ENCODE measurements at regions not wholly inside any gene's neighbourhood (a gene's known extent, or its start where the extent isn't known, plus 50 kb on each side); places are given as distances from the start of the nearest gene placed in this dataset.
"Not testable (repeated sequence)": the region's sequence is repeated elsewhere in the genome, so short reads cannot be mapped to it uniquely, and the experiment has no call there.

- TF ChIP-seq ZNF501 (tag by site-specific recombination; IDR thresholded peaks at IDR 0.05); ZNF747 (tag by site-specific recombination; IDR thresholded peaks at IDR 0.05); ZNF626 (tag by site-specific recombination; IDR thresholded peaks at IDR 0.05); ZNF114 (tag by site-specific recombination; IDR thresholded peaks at IDR 0.05); ZFP69B (tag by site-specific recombination; IDR thresholded peaks at IDR 0.05); ZBTB21 (tag by site-specific recombination; IDR thresholded peaks at IDR 0.05); ZNF133 (tag by site-specific recombination; IDR thresholded peaks at IDR 0.05); ZNF394 (tag by site-specific recombination; IDR thresholded peaks at IDR 0.05; ENCODE audit: borderline replicate concordance); ZFP41 (tag by site-specific recombination; IDR thresholded peaks at IDR 0.05; ENCODE audit: borderline replicate concordance); PBX3 (CRISPR knock-in tag; IDR thresholded peaks at IDR 0.05): not testable (repeated sequence)
- TF ChIP-seq, protein P1, sequence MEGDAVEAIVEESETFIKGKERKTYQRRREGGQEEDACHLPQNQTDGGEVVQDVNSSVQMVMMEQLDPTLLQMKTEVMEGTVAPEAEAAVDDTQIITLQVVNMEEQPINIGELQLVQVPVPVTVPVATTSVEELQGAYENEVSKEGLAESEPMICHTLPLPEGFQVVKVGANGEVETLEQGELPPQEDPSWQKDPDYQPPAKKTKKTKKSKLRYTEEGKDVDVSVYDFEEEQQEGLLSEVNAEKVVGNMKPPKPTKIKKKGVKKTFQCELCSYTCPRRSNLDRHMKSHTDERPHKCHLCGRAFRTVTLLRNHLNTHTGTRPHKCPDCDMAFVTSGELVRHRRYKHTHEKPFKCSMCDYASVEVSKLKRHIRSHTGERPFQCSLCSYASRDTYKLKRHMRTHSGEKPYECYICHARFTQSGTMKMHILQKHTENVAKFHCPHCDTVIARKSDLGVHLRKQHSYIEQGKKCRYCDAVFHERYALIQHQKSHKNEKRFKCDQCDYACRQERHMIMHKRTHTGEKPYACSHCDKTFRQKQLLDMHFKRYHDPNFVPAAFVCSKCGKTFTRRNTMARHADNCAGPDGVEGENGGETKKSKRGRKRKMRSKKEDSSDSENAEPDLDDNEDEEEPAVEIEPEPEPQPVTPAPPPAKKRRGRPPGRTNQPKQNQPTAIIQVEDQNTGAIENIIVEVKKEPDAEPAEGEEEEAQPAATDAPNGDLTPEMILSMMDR (tag by site-specific recombination; IDR thresholded peaks at IDR 0.05): not testable (repeated sequence)
- TF ChIP-seq, protein P2, sequence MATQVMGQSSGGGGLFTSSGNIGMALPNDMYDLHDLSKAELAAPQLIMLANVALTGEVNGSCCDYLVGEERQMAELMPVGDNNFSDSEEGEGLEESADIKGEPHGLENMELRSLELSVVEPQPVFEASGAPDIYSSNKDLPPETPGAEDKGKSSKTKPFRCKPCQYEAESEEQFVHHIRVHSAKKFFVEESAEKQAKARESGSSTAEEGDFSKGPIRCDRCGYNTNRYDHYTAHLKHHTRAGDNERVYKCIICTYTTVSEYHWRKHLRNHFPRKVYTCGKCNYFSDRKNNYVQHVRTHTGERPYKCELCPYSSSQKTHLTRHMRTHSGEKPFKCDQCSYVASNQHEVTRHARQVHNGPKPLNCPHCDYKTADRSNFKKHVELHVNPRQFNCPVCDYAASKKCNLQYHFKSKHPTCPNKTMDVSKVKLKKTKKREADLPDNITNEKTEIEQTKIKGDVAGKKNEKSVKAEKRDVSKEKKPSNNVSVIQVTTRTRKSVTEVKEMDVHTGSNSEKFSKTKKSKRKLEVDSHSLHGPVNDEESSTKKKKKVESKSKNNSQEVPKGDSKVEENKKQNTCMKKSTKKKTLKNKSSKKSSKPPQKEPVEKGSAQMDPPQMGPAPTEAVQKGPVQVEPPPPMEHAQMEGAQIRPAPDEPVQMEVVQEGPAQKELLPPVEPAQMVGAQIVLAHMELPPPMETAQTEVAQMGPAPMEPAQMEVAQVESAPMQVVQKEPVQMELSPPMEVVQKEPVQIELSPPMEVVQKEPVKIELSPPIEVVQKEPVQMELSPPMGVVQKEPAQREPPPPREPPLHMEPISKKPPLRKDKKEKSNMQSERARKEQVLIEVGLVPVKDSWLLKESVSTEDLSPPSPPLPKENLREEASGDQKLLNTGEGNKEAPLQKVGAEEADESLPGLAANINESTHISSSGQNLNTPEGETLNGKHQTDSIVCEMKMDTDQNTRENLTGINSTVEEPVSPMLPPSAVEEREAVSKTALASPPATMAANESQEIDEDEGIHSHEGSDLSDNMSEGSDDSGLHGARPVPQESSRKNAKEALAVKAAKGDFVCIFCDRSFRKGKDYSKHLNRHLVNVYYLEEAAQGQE (tag by site-specific recombination; IDR thresholded peaks at IDR 0.05): not testable (repeated sequence)
- TF ChIP-seq, protein P3, sequence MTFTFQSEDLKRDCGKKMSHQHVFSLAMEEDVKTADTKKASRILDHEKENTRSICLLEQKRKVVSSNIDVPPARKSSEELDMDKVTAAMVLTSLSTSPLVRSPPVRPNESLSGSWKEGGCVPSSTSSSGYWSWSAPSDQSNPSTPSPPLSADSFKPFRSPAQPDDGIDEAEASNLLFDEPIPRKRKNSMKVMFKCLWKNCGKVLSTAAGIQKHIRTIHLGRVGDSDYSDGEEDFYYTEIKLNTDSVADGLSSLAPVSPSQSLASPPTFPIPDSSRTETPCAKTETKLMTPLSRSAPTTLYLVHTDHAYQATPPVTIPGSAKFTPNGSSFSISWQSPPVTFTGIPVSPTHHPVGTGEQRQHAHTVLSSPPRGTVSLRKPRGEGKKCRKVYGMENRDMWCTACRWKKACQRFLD (tag by site-specific recombination; IDR thresholded peaks at IDR 0.05): not testable (repeated sequence)
Measured at GRCh38 chr1:219707885-219708284, 95.0 kb upstream of the ZC3H11B start.
